ENCODE measurements at regions not wholly inside any gene's neighbourhood (a gene's known extent, or its start where the extent isn't known, plus 50 kb on each side); places are given as distances from the start of the nearest gene placed in this dataset.

DNA sequence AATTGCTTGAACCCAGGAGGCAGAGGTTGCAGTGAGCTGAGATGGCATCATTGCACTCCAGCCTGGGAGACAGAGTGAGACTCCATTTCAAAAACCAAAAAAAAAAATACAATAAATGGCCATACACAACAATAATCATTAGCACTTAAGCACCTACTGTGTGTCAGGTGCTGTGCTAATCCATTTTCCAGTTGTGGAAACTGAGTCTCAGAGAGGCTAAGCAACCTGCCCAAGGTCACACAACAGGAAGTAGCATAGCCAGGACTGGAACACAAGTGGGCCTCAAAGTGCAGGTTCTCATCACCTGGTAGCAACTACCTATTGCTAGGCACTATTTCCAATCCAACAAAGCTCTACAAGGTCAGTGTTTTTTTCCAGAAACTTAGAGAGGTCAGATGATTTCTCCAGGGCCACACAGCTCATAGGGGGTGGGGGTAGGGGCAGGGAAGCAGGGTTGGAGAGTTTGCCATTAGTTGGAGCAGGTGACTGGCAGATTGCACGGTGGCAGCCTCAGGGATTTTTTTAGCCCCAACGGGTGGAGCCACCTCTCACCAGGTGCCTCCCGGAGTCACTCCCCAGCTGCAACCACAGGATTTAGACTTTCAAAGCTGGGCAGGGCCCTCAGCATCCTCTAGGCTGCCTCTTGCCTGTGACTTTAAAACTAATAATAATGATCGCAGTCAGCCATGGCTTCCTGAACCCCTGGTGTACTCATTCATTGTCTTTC, 52.5 kb upstream of the ID3 start:
- Histone ChIP-seq H3K4me3 (no peak overlapping the region), H3K36me3 (no peaks in the 10 kb centered on the region), H3K27me3 (no peaks in the 10 kb centered on the region), H3K27ac (no peak overlapping the region), H3K4me1 (no peaks in the 10 kb centered on the region), H3K9me3 (no peaks in the 10 kb centered on the region)
- no peak for DNase-seq (ENCODE audit: extremely low spot score in 2 of 2)
- intact Hi-C loops (cut with DNase I) = no loop called here
- TF ChIP-seq POLR2AphosphoS5 (IDR thresholded peaks at IDR 0.05; ENCODE audit: insufficient read depth in 1 of 2, low read depth in 1 of 2) (no peak), POLR2A (IDR thresholded peaks at IDR 0.05) (no peak)
- TF ChIP-seq, protein P1, sequence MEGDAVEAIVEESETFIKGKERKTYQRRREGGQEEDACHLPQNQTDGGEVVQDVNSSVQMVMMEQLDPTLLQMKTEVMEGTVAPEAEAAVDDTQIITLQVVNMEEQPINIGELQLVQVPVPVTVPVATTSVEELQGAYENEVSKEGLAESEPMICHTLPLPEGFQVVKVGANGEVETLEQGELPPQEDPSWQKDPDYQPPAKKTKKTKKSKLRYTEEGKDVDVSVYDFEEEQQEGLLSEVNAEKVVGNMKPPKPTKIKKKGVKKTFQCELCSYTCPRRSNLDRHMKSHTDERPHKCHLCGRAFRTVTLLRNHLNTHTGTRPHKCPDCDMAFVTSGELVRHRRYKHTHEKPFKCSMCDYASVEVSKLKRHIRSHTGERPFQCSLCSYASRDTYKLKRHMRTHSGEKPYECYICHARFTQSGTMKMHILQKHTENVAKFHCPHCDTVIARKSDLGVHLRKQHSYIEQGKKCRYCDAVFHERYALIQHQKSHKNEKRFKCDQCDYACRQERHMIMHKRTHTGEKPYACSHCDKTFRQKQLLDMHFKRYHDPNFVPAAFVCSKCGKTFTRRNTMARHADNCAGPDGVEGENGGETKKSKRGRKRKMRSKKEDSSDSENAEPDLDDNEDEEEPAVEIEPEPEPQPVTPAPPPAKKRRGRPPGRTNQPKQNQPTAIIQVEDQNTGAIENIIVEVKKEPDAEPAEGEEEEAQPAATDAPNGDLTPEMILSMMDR (IDR thresholded peaks at IDR 0.05) = no peak

DNA sequence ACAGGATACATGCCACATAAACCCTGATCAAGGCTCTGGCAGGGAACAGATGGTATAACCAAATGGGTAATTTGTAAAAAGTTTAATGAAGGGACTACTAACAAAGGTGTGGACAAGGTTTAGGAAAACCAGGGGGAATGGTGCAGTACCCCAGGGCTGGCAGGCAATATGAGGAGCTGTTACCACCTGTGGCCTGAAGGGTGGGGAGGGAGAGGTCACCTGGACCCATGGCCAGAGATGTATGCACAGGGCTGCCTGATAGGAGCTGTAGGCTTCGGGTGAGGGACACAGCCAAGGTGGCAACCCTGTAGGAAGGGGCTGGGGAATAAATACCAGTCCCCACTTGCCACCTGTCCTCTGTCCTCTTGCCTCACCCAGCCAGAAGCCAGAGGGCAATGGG, 51.4 kb upstream of the ID3 start:
- no peaks in the 10 kb centered on the region for H3K27me3 ChIP-seq
- H3K27ac ChIP-seq = no peak overlapping the region
- intact Hi-C loops (cut with DNase I) = no loop called here
- no peaks in the 10 kb centered on the region for H3K4me1 ChIP-seq
- TF ChIP-seq POLR2AphosphoS5 (IDR thresholded peaks at IDR 0.05; ENCODE audit: insufficient read depth in 1 of 2, low read depth in 1 of 2) = no peak
- TF ChIP-seq, protein P1 (IDR thresholded peaks at IDR 0.05) = no peak
- TF ChIP-seq POLR2A (IDR thresholded peaks at IDR 0.05) = no peak
- DNase-seq (ENCODE audit: extremely low spot score in 2 of 2) = no peak
- no peaks in the 10 kb centered on the region for H3K9me3 ChIP-seq
- no peaks in the 10 kb centered on the region for H3K36me3 ChIP-seq
- no peak overlapping the region for H3K4me3 ChIP-seq

DNA sequence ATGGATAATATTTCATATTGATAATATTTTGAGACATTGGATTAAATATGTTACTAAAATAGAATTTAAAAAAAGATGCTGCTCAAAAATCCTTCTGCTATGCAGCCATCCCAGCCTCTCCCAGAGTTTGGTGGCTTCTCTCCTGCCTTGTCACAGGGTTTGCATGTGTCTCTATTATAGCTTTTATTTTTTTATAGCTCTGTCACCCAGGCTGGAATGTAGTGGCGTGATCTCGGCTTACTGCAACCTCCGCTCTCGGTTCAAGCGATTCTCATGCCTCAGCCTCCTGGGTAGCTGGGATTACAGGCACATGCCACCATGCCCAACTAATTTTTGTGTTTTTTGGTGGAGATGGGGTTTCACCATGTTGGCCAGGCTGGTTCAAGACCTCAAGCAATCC, 50.7 kb upstream of the ID3 start:
- intact Hi-C loops (cut with DNase I) = no loop called here
- Histone ChIP-seq H3K36me3 (no peaks in the 10 kb centered on the region), H3K9me3 (no peaks in the 10 kb centered on the region), H3K4me1 (no peaks in the 10 kb centered on the region), H3K4me3 (no peak overlapping the region), H3K27ac (no peak overlapping the region), H3K27me3 (no peaks in the 10 kb centered on the region)
- TF ChIP-seq POLR2A (IDR thresholded peaks at IDR 0.05) = no peak
- TF ChIP-seq, protein P1 (IDR thresholded peaks at IDR 0.05) = no peak
- TF ChIP-seq POLR2AphosphoS5 (IDR thresholded peaks at IDR 0.05; ENCODE audit: insufficient read depth in 1 of 2, low read depth in 1 of 2) = no peak
- DNase-seq (ENCODE audit: extremely low spot score in 2 of 2) = no peak

Measured in vagina (tissue), 2 donors.